Stimulated activated CD8-positive, alpha-beta memory T cell treated with anti-CD3 and anti-CD28 coated beads, Interleukin-4, amount 100 ng/mL, for 1 hour (primary cell): ENCODE measurements at regions not wholly inside any gene's neighbourhood (a gene's known extent, or its start where the extent isn't known, plus 50 kb on each side); places are given as distances from the start of the nearest gene placed in this dataset.
"Not testable (repeated sequence)": the region's sequence is repeated elsewhere in the genome, so short reads cannot be mapped to it uniquely, and the experiment has no call there.

Experiments used
- DNase-seq, 2 donors: peaks; one replicate each; pipeline ENCODE4 v3.0.0-alpha.2; 2020; ENCODE audit warnings: low read depth in 2 of 2, low spot score in 1 of 2

GRCh38 chr7:68917041-68917651 lies 681.1 kb upstream of the AUTS2 start:
- no peak for DNase-seq

DNA sequence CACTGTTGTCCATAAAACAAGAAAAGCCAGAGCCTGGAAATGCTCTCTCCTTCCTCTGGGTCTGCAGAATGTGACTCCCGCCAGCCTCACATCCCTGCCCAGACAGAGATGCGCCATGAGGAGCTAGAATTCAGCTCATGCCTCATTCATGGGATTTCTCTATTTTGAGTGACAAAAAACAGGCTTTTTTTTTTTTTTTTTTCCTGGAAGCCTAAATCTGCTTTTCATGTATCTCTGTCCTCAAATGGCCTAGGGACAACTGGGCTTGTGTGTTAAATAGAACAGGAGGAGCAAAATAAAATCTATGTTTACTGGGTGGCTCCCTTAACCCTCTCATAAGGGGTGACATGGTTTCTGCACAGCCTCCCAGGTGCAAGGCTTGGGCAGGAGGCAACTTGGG lies 679.7 kb upstream of the AUTS2 start:
- DNase-seq: no peak

- DNase-seq: no peak
These were observed 675.4 kb upstream of the AUTS2 start for GRCh38 chr7:68922850-68923249.

DNA sequence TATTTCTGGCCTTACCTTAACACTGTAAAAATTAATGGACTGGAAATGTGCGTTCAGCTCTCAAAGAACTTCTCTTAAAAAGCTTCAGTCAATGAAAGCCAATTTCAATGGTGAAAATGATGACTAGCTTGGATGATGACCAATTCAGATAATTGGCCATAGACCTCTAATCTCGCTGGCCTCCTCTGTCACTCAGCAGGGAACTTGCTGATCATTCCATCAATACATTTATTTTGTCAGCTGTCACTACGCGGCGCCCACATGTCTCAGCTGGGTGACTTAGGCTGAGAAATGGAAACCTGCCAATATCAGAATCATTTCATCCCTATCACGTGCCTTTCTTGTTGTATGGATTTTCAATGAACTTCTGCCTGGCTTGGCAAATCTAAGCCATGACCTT lies 673.0 kb upstream of the AUTS2 start:
- no peak for DNase-seq

GRCh38 chr7:68929781-68930261 lies 668.5 kb upstream of the AUTS2 start:
- DNase-seq: no peak

DNA sequence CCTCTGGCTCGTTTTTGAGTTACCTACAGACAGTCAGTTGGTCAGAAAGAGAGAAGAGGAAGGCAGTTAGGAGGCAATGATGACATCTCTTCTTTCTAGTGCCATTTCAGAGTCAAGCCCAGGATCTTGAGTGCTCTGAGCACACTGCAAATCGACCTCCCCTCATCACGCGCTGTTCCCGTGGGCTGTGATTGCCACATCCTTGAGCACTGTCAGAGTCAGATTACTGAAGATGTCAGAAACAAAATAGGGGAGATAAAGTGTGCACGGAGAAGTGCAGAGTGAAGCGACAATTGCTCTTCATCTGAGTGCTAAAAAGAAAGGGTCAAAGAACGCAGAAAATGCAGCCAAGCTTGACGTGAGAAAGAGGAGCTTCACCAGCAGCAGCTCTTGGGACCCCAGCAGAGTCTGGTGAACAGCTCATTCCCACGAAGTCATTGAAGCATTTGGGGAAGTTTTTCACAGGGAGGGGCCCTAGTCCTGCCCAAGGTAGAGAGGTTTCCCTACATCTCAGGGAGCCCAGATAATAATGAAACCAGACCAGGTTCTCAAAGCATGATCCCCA lies 661.7 kb upstream of the AUTS2 start:
- DNase-seq: no peak

DNA sequence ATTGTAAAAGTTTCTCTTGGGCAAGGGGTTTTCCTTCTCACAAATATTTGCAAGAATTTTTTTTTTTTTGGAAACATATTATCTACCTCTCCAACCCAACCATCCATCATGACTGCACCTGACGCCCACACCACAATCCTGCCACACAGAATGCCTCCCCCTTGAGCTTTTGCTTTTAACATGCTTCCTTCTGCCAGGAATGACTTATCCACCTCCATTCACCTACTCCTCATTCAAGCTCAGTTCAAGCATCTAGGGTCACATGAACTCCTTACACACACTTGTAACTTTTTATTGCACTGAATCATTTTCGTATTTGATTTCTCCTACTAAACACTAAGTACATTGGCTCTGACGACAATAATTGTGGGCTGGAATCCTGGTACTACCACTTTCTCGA lies 660.1 kb upstream of the AUTS2 start:
- DNase-seq: no peak

- DNase-seq: no peak
These were observed 654.5 kb upstream of the AUTS2 start for GRCh38 chr7:68943786-68944185.

DNA sequence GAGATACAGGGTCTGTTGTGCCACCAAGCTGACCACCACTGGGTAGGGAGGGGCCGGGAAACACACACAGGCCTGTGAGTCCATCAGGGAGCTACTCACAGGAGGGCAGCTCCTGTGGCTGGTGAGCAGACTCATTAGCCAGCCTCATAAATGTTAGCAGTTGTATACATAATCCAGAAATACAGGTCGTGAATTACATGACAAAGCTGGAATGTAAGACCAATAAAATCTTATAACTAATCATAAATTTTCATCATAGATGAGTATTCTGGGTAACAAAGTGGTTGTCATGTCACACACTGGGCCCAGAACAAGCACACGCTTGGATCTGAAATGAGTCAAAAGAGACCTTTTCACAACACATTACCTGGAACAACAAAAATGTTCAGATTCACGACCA lies 642.6 kb upstream of the AUTS2 start:
- no peak for DNase-seq

- no peak for DNase-seq
These were observed 639.7 kb upstream of the AUTS2 start for GRCh38 chr7:68958571-68958970.

GRCh38 chr7:68963552-68963951 lies 634.7 kb upstream of the AUTS2 start:
- no peak for DNase-seq

GRCh38 chr7:68964060-68964459 lies 634.2 kb upstream of the AUTS2 start:
- no peak for DNase-seq

GRCh38 chr7:68965351-68965750 lies 632.9 kb upstream of the AUTS2 start:
- DNase-seq: no peak

DNA sequence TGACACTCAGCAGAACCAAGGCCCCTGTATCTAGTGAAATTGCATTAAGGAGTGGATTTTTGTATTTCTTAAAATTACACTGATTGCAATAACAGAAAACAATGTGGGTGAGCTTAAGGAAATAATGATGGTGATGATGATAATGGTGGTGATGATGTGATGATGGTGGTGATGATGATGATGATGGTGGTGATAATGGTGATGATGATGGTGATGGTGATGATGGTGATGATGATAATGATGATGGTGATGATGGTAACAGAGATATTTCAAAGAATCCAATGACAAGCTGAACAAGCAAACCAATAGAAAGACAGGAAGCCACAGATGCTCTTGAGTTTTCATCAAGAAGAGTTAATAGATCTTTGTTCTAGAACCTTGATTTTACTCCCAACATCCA lies 630.7 kb upstream of the AUTS2 start:
- DNase-seq: no peak

DNA sequence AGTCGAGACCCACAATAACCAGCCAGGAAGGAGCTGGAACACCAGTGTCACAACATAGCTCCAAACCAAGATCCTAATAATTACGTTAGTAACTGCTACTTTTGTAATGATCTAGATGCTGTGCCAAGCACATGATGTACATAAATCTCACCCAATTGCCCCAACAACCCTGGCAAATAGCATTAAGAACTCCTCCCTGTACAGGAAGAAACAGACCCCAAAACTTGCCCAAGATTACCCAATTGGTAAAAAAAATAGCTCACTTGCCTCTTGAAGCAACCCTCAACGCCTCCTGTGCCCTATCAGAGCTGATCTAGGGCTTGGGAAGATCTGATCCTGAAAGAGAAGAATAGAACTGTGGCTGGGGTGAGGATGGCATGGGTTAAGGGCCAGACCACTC lies 628.7 kb upstream of the AUTS2 start:
- no peak for DNase-seq

GRCh38 chr7:68971634-68972340 lies 626.5 kb upstream of the AUTS2 start:
- no peak for DNase-seq

DNA sequence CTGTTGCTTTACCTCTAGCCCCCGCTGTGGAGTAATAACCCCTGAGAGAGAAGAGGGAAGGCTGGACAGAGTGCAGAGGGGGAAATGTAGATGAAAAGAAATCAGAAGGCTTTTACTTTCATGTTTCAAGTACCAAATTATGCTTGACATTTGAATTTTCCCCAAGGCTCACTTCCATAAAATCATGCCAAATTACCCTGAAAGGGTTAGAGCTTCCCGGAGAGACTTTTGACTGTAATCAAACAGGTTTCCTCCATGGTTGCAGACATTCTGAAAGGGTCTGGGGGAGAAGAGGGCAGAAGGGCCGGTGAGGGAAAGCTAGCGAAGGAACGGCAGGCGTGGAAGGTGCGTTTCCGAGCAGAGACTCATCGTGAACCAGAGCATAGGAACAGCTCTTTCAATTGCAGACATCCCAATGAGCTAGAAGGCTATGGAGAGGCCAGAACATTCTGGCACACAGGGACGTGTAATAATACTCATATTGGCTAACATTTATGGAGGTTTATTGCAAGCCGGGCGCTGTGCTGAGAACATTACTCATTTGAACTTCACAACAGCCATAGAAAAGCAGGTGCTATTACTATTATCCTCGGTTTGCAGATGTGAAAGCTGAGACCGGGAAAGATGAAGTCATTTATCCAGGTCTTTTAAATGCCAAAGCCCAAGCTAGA lies 620.8 kb upstream of the AUTS2 start:
- no peak for DNase-seq

DNA sequence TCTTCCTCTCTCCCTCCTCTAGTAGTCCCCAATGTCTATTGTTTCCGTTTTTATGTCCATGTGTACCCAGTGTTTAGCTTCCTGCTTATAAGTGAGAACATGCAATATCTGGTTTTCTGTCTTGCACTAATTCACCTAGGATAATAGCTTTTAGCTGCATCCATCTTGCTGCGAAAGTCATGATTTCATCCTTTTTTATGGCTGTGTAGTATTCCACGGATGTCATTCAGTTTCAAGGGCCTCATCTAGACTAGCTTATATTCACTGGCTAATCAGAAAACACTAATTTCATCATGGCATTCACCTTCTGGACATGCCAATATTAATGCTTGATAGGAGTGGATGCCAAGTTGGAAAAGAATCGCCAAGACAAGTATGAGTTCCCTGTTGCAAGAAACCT lies 619.6 kb upstream of the AUTS2 start:
- no peak for DNase-seq

GRCh38 chr7:68980011-68980410 lies 618.3 kb upstream of the AUTS2 start:
- DNase-seq: no peak

DNA sequence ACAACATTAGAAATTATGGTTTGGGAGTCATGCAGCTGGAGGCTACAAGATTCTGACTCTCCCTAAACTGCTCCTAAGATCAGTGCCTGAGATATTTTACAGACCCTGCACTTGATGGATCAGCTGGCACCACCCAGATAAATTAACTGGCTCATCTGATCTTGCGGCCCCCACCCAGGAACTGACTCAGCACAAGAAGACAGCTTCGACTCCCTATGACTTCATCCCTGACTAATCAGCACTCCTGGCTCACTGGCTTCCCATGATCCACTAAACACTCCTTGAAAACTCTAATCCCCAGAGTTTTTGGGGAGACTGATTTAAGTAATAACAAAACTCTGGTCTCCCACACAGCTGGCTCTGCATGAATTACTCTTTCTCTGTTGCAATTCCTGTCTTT lies 617.8 kb upstream of the AUTS2 start:
- not testable (repeated sequence) for DNase-seq

DNA sequence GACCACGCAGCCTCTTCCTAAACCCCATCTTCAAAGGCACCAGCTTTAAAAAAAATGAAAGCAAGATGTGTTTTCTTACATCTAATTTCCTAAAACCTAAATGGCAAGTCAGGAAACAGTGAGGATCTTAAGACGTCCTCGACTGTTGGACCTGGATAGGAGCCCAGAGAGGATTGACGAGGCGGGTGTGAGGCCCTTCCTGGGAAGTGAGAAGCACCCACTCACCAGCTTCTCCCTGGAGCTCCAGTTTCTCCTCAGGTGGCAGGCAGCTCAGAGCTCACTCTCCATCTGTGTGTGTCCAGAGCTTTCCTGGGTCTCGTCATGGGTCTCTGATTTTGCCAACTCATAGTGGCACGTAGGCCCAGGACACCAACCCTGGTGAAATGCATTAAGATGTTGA lies 614.0 kb upstream of the AUTS2 start:
- DNase-seq: no peak

DNA sequence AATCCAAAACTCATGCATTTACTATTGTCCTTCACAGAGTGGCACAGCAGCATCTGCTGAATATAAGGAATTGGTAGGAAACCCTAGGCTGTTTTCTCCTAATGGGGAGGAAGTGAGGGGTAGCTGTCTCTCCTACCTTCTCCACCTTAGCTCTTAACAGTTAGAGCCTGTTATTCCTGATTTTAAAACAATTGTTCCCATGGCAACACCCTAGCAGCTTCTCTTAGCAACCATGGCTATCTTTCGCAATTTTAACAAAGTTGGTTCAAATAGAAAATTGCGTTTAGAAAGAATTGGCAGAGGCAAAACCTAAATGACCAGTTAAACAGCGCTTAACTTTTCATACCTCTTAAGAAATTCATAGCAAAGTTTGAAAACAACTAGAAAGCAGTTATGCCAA lies 603.4 kb upstream of the AUTS2 start:
- no peak for DNase-seq
